ENCODE measurements at regions not wholly inside any gene's neighbourhood (a gene's known extent, or its start where the extent isn't known, plus 50 kb on each side); places are given as distances from the start of the nearest gene placed in this dataset.

DNA sequence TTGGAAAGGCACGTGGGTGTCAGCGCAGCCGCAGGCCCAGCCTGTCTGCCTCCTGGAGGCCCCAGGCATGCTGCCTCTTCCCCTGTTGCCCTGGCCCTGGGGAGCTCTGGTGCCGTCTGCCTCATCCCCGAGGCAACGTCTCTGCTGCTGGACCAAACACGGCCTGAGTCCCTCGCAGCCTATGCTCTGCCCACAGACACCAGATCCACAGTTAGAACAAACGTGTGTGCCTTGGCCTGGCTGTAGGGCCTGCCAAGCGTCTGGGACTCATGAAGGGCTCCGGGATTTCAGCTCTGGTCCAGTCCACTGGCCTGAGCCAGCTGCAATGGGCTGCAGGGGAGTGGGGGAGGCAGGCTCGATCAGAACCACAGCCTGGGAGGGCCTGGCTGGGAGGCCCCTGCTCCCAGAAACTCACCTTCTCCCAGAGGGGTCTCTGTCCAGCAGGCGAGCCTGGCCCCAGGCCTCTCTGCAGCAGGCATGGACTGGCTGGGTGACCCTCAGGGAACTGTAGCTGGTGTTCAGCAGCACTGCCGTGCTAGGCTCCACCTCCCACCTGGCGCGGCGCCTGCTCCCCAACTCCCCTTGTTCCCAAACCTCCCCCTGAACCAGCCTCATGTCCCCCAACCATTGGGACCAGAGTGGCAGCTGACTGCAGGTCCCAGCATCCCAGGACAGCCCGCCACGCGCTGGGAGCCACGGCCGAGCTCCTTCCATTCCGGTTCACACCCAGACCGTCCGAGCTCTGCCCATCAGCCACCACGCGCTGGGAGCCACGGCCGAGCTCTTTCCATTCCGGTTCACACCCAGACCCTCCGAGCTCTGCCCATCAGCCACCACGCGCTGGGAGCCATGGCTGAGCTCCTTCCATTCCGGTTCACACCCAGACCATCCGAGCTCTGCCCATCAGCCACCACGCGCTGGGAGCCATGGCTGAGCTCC, 197.0 kb downstream of the DLL1 start:
- H2AK5ac ChIP-seq (ENCODE audit: low read depth, low read length), result 0 out of 2 replicates have a peak overlapping the region, but pooled peaks have one; percentile 24
- H4K20me1 ChIP-seq (replicated peaks in 1 of 2; ENCODE audit: control insufficient read depth in 1 of 2, insufficient read depth in 2 of 2, low read length in 2 of 2), result no peaks in the 10 kb centered on the region
- H3K27ac ChIP-seq (ENCODE audit: low read depth, low read length), result no peak overlapping the region
- FAIRE-seq, result no peak
- H3K9me3 ChIP-seq (ENCODE audit: insufficient read depth in 2 of 2, low read depth in 1 of 2, low read length in 1 of 2), result no peaks in the 10 kb centered on the region; a peak in 1 of 4 replicates
- H3K4me2 ChIP-seq (ENCODE audit: insufficient read depth in 1 of 2, low read depth in 2 of 2, low read length in 2 of 2), result no peak overlapping the region
- no peak overlapping the region for H2BK15ac ChIP-seq (ENCODE audit: low read length)
- H3K36me3 ChIP-seq (ENCODE audit: control insufficient read depth in 2 of 4, insufficient read depth in 4 of 4, low read length in 3 of 4), result no peaks in the 10 kb centered on the region
- DNase-seq (ENCODE audit: low read depth in 1 of 2, low spot score in 2 of 2), result peak in 1 of 2 experiments; percentile 37
- H4K8ac ChIP-seq (ENCODE audit: extremely low read depth, insufficient read depth, low read length), result no peak overlapping the region
- no peak overlapping the region for H4K91ac ChIP-seq (replicated peaks; ENCODE audit: insufficient read length, low read length)
- H3K23me2 ChIP-seq (ENCODE audit: low read depth, low read length), result peaks cover 5% of the 10 kb centered on the region; the same call in 1 of the 2 replicates
- H2BK20ac ChIP-seq (ENCODE audit: low read length), result no peak overlapping the region
- no peak overlapping the region for H3K14ac ChIP-seq (ENCODE audit: insufficient read length)
- peak overlapping the region; percentile 27; the same call in 1 of the 2 replicates for H2BK12ac ChIP-seq (ENCODE audit: low read depth, low read length)
- no peaks in the 10 kb centered on the region for H3K79me2 ChIP-seq (ENCODE audit: control insufficient read depth in 1 of 2, insufficient read depth in 2 of 2, low read length in 2 of 2)
- no peak overlapping the region for H3K4ac ChIP-seq (replicated peaks; ENCODE audit: insufficient read length, low read depth, low read length)
- CTCF ChIA-PET (ENCODE audit: partially characterized antibody), result interaction anchor here (1.1 to 1.6 kb wide), 3 partner anchors 16 to 182 kb away, joined by 3 to 5 read pairs (median 5); no protein-coding TSS in a partner anchor
- H3K27me3 ChIP-seq (replicated peaks in 1 of 4; ENCODE audit: control insufficient read depth in 3 of 4, extremely low read depth in 1 of 4, insufficient read depth in 3 of 4, low read length in 3 of 4), result no peaks in the 10 kb centered on the region
- H2BK120ac ChIP-seq (replicated peaks; ENCODE audit: low read depth, low read length), result no peak overlapping the region
- H2BK5ac ChIP-seq (ENCODE audit: low read depth, low read length), result peak overlapping the region; percentile 49; the same call in 1 of the 2 replicates
- H3K79me1 ChIP-seq (ENCODE audit: low read depth, low read length), result no peaks in the 10 kb centered on the region; the same call in 1 of the 2 replicates
- 87% methylated on average over 30 of the region's 37 CpGs; no CpG with 5 or more reads in 1 of the 2 experiments for WGBS, 2 experiments (ENCODE audit: extremely low coverage in 1 of 2, insufficient coverage in 1 of 2, insufficient read length in 1 of 2, insufficient replicate concordance in 2 of 2, low coverage in 1 of 2, low lambda C conversion rate in 2 of 2, missing lambda C conversion rate in 1 of 2)
- no peak overlapping the region for H3K56ac ChIP-seq (replicated peaks; ENCODE audit: insufficient read length, low read depth, low read length)
- no peak overlapping the region for H3K23ac ChIP-seq (ENCODE audit: insufficient read length)
- H3K18ac ChIP-seq (ENCODE audit: extremely low read depth, low read length), result no peak overlapping the region
- no peak overlapping the region for H2AFZ ChIP-seq (ENCODE audit: low read length)
- H3K9ac ChIP-seq (replicated peaks in 1 of 4; ENCODE audit: extremely low read depth in 1 of 4, low read depth in 3 of 4, low read length in 3 of 4), result no peak overlapping the region
- H4K5ac ChIP-seq (ENCODE audit: insufficient read length, low read depth, low read length), result no peak overlapping the region
- no peak overlapping the region for H3K4me3 ChIP-seq (ENCODE audit: extremely low read depth in 1 of 4, insufficient read depth in 2 of 4, low read depth in 3 of 4, low read length in 4 of 4)
- POLR2A ChIA-PET (ENCODE audit: partially characterized antibody), result no interaction called here
- no peaks in the 10 kb centered on the region; a peak in 1 of 7 replicates for H3K4me1 ChIP-seq (replicated peaks in 1 of 4; ENCODE audit: control insufficient read depth in 3 of 4, insufficient read depth in 4 of 4, low read length in 3 of 4)
- TF ChIP-seq MAX (IDR thresholded peaks at IDR 0.05), result no peak
- TF ChIP-seq MAFK (IDR thresholded peaks at IDR 0.05; ENCODE audit: low read depth, low read length), result no peak
- TF ChIP-seq KDM1A (IDR thresholded peaks at IDR 0.05; ENCODE audit: borderline replicate concordance, low read length), result no peak
- no peak for TF ChIP-seq TAF1 (IDR thresholded peaks at IDR 0.05; ENCODE audit: low read depth, low read length)
- TF ChIP-seq HDAC6 (IDR thresholded peaks at IDR 0.05; ENCODE audit: low read depth, low read length), result no peak
- TF ChIP-seq GABPA (IDR thresholded peaks at IDR 0.05; ENCODE audit: borderline replicate concordance, insufficient read depth, low read length), result no peak
- TF ChIP-seq CBX8 (IDR thresholded peaks at IDR 0.05; ENCODE audit: borderline replicate concordance, low read depth, low read length), result no peak
- TF ChIP-seq SP2 (IDR thresholded peaks at IDR 0.05; ENCODE audit: low read length), result no peak
- TF ChIP-seq RXRA (IDR thresholded peaks at IDR 0.05; ENCODE audit: insufficient read depth, low read depth, low read length), result no peak
- no peak for TF ChIP-seq ATF2 (IDR thresholded peaks at IDR 0.05; ENCODE audit: low read length)

Data from H1 (cell line).